HEK293 (cell line): ENCODE measurements at regions not wholly inside any gene's neighbourhood (a gene's known extent, or its start where the extent isn't known, plus 50 kb on each side); places are given as distances from the start of the nearest gene placed in this dataset.

ENCODE experiments used
- BCL11A ChIP-seq: fragments of 450-650 bp; formaldehyde crosslinking; IDR thresholded peaks from 2 replicates; pipeline ENCODE4 v1.5.1; 2016; ENCODE audit warnings: low read depth, missing biosample characterization, missing genetic modification characterization
- CTCF ChIP-seq: fragments of 450-650 bp; formaldehyde crosslinking; IDR thresholded peaks from 2 replicates; pipeline ENCODE4 v1.5.1; 2016; ENCODE audit warnings: missing biosample characterization, missing genetic modification characterization
- ZNF175 ChIP-seq: fragments of 450-650 bp; formaldehyde crosslinking; IDR thresholded peaks from 2 replicates; pipeline ENCODE4 v1.5.1; 2016; ENCODE audit warnings: missing biosample characterization, missing genetic modification characterization
- ZNF214 ChIP-seq: fragments of 450-650 bp; formaldehyde crosslinking; IDR thresholded peaks from 2 replicates; pipeline ENCODE4 v1.5.1; 2017; ENCODE audit warnings: missing biosample characterization, mild to moderate bottlenecking, missing genetic modification characterization, borderline replicate concordance
- ZNF274 ChIP-seq, 2 experiments: fragments of 200-500 bp in 1 of 2; fragments of 450-650 bp in 1 of 2; sonication (Bioruptor generic) in 1 of 2; formaldehyde crosslinking in 1 of 2; IDR thresholded peaks; 2 replicates each; pipeline versions ENCODE4 v1.5.1 to v1.6.1; 2014 to 2016; ENCODE audit warnings: borderline replicate concordance in 1 of 2, inconsistent platforms in 1 of 2, low read length in 1 of 2, missing biosample characterization in 1 of 2, missing genetic modification characterization in 1 of 2
- ZNF747 ChIP-seq: fragments of 450-650 bp; formaldehyde crosslinking; IDR thresholded peaks from 2 replicates; pipeline ENCODE4 v1.5.1; 2016; ENCODE audit warnings: missing biosample characterization, missing genetic modification characterization

- no peak for TF ChIP-seq CTCF (tag by site-specific recombination)
- no peak for TF ChIP-seq ZNF747
- TF ChIP-seq ZNF175 (tag by site-specific recombination) = no peak
- no peak for TF ChIP-seq ZNF274 (IDR thresholded peaks at IDR 0.05; ENCODE audit: low read length)
- TF ChIP-seq ZNF274 (tag by site-specific recombination; IDR thresholded peaks at IDR 0.05; ENCODE audit: borderline replicate concordance) = no peak
- TF ChIP-seq ZNF214 (tag by site-specific recombination) = no peak
- TF ChIP-seq BCL11A (tag by site-specific recombination) = no peak
Measured at GRCh38 chr1:65679773-65680172, 112.9 kb upstream of the PDE4B start.
